ENCODE measurements at regions not wholly inside any gene's neighbourhood (a gene's known extent, or its start where the extent isn't known, plus 50 kb on each side); places are given as distances from the start of the nearest gene placed in this dataset.
"Not testable (repeated sequence)": the region's sequence is repeated elsewhere in the genome, so short reads cannot be mapped to it uniquely, and the experiment has no call there.

DNA sequence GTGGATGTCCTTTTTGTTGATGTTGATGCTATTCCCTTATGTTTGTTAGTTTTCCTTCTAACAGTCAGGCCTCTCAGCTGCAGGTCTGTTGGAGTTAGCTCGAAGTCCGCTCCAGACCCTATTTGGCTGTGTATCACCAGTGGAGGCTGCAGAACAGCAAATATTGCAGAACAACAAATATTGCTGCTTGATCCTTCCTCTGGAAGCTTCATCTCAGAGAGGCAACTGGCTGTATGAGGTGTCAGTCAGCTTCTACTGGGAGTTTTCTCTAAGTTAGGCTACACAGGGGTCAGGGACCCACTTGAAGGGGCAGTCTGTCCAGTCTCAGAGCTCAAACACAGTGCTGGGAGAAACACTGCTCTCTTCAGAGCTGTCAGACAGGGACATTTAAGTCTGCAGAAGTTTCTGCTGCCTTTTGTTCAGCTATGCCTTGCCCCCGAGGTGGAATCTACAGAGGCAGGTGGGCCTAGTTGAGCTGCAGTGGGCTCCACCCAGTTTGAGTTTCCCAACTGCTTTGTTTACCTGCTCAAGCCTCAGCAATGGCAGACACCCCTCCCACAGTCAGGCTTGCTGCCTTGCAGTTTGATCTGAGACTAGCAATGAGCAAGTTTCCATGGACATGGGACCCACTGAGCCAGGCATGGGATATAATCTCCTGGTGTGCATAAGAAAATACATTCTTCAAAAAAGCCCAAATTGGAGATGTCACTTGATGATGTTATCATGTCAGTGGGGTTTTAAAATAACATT, 99.5 kb downstream of the KDM5D start:
- DNase-seq (ENCODE audit: low spot score), result no peak

DNA sequence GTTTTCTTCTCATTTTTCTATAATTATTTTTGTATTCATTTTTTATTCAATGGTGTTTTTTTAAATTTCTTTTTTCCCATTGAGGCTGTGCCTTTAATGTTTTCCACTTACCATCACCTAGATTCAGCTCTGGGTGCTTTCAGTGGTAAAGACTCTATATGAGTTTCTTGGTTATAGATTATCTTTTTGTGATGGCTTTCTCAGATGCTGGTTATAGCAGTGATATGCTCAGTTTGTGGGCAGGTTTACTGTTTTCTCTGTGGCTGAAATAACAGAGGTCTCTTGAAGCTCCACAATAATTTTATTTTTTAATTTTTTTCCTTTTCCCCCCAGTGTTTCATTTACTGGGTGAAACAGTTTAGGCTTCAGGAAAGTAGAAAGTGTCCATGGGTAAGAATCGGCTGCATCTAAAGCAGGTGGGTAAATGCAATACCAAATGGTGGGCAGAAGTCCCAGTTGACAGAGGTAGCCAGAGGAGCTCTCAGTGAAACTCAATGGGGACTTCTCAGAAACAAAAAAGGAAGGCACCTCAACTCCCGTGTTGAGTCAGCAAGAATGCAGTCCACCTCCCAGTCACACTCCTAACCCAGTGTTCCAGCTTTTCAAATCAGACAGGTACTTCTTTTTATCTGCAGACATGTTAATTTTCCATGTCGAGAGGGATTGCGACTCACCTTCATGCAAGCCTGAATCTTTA, 106.7 kb downstream of the KDM5D start:
- DNase-seq (ENCODE audit: low spot score), result no peak

DNA sequence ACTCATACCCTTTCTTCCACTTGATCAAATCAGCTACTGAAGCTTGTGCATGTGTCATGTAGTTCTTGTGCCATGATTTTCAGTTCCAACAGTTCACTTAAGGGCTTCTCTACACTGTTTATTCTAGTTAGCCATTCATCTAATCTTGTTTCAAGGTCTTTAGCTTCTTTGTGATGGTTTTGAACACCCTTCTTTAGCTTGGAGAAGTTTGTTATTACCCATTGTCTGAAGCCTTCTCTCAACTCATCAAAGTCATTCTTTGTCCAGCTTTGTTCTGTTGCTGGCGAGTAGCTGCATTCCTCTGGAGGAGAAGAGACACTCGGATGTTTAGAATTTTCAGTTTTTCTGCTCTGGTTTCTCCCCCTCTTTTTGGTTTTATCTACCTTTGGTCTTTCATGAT, 115.6 kb downstream of the KDM5D start:
- DNase-seq (ENCODE audit: low spot score), result no peak

DNA sequence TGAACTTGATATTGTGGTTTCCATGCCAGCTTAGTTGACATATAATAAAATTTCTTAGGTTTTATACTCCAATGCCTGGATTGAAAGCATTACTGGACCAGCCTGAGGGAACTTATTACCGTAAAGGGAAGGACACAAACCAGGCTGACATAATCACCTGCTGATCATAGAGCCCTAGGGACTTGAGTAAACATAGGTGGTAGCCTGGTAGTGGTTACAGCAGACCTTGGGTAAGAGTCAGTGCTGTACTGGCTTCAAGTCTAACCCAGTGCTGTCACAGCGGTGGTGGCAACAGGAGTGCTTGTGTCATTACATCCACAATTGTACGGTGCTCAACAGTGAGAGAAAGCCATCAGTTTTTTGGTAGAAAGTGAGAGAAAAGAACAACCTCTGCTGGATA, 122.1 kb downstream of the KDM5D start:
- no peak for DNase-seq (ENCODE audit: low spot score)

DNA sequence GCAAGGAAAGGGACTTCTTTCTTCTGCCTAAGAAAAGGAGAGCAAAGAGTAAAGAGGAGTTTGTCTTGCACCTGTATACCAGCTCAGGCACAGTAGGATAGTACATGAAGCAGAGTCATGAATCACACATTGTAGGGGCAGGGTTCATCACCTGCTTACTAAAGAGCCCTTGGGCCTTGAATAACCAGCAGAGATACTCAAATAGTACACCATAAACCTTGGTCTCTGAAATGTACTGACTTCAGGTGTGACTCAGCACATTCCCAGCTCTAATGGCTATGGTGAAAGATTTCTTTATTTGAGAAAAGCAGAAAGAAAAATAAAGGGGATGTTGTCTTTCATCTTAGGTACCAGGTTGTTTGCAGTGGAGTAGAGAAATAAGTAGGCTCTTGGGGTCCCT, 122.8 kb downstream of the KDM5D start:
- DNase-seq (ENCODE audit: low spot score), result no peak

DNA sequence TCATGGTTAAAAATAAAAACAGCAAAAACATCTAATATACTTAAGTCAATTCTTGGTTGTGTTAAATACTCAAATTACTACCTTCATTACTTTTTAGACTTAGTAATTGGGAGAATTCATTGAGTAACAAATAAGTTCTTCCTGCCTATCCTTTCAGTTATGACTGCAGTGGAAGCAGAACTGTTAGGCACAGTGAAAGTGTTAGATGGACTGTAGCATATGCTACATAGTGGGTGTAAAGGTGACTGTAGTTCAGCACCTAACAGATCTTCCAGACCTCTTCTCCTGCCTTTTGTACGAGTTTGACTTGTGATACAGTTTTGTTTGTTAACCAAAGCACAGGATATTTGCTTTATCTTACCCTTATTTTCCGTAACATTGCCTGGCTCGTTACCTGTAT, 143.4 kb downstream of the KDM5D start:
- DNase-seq (ENCODE audit: low spot score), result no peak

DNA sequence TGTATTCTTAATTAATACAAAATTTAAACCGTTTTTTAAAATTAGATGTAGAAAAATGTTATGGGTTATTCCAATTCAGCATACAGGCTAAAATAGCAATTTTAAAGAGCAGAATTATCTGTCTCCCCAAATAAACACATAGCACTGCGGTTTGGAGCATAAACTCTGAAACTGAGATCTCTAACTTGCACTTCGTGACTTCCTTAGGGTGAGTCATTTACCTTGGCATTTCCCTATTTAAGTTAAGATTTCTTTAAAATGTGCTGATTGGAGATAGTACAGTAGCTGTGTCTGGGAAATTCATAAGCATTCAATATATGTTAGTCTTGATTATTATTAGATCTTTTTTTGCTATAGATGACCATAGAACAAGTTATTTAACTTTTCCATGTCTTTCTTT, 143.8 kb downstream of the KDM5D start:
- no peak for DNase-seq (ENCODE audit: low spot score)

DNA sequence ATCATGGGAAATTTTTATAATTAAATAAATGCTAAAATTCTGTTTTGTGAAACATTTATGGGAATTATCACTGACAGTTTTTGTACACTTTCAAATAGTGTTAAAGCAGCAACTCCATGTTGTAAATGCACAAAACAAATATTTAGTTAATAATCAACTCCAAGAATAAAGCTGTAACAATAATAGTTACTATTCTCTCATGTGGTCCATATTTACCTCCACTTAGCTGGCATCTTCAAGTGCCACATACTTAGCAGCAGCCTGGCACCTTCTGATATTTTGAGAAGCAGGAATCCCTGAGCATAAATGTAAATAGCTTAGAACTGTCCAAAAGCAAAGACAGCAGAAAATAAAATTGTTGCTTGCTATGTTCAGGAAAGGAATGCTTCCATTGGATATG, 154.3 kb downstream of the KDM5D start:
- no peak for DNase-seq (ENCODE audit: low spot score)

DNA sequence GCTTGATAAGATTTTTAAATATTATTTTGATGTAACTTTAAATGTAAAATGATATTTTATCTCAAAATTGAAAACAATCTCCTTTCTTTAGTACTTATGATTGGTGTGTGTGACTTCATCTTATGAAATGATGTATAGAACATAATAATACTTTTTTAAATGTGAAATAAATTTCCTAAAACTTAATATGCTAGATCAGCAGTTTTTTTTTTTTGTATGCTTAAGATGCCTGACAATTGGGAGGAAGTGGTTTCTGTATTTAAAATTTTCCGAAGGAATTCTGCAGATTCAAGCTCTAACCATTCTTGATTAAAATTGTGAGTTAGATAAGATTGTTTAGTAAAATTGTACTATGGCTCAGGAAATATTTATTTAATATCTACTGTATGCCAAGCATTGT, 154.9 kb downstream of the KDM5D start:
- no peak for DNase-seq (ENCODE audit: low spot score)

DNA sequence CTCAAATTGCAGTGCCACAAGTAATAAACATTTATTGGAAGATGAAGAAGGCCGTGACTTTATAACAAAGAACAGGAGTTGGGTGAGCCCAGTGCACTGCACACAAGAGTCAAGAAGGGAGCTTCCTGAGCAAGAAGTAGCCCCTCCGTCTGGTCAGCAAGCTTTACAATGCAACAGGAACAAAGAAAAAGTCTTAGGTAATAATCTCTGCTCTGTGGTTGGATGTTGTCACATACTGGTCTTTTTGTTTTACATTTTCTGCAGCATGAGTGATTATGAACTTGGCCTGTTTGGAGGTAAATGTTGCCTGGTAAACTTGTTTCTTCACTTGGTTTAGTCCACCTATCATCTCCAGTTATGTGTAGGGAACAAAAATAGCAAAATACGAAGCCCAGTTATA, 157.2 kb downstream of the KDM5D start:
- DNase-seq (ENCODE audit: low spot score), result no peak

DNA sequence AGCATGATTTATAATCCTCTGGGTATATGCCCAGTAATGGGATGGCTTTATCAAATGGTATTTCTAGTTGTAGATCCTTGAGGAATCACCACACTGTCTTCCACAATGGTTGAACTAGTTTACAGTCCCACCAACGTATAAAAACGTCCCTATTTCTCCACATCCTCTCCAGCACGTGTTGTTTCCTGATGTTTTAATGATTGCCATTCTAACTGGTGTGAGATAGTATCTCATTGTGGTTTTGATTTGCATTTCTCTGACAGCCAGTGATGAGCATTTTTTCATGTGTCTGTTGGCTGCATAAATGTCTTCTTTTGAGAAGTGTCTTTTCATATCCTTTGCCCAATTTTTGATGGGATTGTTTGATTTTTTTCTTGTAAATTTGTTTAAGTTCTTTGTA, 163.5 kb downstream of the KDM5D start:
- not testable (repeated sequence) for DNase-seq (ENCODE audit: low spot score)

DNA sequence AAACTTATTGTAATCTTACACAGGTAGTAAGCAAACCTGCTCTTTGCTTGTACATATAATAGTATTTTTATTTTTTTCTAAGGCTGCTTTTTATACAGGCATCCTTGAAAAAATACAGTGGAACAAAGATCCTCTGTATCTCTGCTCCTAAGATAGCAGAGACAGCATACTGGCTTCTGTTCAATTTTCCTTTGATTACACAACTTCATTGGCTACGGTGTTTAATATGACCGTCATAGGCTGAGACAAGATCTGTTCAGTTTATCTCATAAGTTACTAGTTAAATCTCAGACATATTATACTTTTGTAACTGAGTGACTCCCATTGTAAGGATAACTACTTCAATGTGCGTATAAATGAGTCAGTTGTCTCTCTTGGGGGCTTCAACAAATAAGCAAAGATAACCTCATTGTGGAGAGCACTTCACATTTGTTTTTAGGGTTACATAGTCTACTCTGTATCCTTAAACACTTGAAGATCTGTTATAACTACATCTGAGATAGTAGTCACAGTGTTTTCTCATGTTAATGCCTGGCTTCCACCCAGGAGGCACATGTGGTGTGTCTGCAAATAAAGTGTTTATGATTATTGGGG, 166.1 kb downstream of the KDM5D start:
- no peak for DNase-seq (ENCODE audit: low spot score)

DNA sequence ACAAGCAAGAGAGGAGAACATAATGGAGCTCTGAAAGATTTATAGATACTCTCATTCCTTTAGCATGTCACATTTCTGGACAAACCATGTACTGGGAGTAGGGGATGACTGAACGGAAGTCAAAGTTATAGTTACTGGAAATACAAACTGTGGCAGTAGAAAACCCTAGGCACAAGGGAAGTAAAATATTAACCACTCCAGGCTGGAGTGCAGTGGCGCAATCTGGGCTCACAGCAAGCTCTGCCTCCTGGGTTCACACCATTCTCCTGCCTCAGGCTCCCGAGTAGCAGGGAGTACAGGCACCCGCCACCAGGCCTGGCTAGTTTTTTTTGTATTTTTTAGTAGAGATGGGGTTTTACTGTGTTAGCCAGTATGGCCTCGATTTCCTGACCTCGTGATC, 167.3 kb downstream of the KDM5D start:
- DNase-seq (ENCODE audit: low spot score), result no peak

DNA sequence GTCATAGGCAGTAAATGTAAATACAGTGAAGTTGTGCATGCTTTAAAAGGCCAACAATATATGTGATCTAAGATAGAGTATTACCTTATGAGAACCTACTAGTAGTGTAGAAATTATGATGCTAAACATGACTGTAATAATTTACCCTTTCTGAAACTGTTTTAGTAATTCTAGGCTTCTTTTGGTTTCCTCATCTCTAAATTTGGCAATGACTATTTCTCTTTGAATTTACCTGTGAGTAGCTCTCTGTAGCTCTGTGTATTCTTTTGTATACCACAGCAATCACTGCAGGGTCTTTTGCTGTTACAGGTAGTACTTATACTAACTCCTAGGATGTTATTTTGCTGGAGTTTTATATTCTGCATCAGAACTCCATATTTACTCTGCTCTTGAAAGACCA, 169.6 kb downstream of the KDM5D start:
- DNase-seq (ENCODE audit: low spot score), result no peak

DNA sequence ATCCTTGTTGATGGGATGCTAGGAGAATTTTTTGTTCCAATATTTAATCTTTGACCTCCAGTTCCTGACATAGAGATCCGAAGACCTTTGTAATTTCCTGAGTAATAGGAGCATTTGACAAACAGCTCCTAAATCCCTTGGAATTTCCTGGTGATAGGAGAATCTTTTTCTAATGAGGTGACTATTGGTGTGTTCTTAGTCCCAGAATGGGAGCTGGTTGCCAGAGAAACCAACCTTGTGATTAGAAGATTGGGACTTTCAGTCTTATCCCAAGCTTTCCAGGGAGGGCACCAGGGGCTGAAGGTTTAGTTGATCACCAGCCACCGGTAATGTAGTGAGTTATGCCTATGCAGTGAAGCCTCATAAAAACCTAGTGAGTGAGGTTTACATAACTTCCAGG, 170.9 kb downstream of the KDM5D start:
- DNase-seq (ENCODE audit: low spot score), result no peak

DNA sequence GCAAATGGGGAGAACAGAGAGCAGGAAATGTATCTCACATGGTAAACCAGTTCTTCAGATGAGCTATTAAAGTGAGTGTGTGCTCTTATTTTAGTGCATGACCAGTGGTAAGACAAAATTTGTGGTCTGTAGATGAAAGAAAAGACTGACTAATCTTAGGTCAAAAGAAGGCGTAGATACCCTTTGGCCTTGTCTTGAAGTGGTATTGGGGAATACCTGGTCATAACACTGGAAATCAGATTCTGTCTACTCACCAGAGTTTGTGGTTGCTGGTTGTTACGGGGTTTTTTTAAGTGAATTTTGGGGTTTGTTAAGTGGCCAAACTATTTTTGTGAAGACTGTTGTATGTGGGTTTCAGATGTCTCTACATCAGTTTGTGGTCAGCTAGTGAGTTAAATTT, 173.5 kb downstream of the KDM5D start:
- no peak for DNase-seq (ENCODE audit: low spot score)

DNA sequence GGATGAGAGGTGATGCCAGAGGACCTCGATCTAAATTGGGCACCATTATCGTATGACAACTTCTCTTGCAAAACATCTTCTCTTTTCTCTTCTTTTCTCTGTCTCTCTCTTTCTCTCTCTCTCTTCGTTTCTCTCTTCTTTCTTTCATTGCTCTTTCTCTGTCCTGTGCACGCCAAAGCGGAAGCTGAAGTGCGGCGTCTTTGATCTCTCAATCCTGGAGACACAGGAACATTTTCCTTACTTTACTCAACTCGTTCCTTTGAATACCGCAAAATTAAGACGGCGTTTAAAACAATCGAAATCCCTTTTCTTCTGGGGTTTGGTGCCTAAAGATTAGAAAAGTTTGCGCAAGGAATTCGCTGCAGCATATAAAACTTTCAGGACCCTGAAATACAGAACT, 176.6 kb downstream of the KDM5D start:
- DNase-seq (ENCODE audit: low spot score), result peak; percentile 20

DNA sequence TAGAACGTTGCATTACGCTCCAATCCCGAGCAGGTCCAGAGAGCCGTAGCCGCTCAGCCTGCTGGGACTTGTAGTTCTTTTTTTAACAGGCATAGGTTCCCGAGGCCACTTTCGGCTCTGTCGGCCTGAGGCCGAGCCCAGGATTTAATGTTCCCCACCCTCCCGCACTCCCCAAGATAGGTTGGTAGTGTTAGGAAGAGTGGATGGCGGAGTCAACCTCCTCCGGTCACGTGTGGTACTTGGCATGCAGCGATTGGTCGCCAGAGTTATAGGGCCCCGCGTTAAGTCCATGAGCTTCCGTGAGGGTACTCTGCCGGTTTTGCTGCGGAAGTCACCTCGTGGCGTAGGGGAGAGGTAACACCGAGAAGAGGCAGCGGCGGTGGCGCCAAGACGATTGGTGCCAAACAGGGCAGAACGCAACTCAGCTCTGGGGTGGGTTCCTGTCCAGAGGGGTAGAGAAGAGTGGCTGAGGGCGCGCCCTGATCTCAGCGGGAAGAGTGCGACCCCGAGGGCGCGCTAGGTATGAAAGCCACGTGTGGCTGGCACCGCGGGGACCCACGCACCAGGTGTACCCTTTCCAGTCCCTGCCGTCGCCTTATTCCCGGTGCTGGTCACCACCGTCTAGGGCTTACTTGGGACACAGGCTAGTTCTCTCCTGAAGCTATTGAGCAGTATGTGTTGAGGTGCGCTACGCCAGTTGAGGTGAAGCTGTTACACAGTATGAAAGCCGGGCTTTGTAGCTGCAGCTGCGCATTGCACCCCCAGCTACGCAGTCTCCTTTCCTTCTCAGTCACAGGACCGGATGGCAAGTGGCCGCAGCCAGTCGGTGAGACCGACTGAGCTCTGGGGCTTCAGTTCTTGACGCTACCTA, 177.2 kb downstream of the KDM5D start:
- peak; percentile 87 for DNase-seq (ENCODE audit: low spot score)

DNA sequence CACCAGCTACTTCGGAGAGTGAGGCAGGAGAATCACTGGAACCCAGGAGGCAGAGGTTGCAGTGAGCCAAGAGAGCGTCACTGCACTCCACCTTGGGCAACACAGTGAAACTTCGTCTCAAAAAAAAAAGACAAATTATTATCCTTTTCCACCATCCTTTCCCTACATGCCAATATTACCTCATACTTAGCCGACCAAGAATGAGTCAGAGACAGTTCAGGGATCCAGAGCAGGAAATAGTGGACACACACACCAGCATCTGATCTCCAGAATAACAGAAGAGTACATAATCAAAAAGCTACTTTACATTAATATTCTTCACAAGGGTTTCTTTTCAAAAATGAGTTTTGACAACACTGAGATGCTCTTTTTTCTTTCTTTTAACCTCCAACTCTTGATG, 185.4 kb downstream of the KDM5D start:
- DNase-seq (ENCODE audit: low spot score), result no peak

DNA sequence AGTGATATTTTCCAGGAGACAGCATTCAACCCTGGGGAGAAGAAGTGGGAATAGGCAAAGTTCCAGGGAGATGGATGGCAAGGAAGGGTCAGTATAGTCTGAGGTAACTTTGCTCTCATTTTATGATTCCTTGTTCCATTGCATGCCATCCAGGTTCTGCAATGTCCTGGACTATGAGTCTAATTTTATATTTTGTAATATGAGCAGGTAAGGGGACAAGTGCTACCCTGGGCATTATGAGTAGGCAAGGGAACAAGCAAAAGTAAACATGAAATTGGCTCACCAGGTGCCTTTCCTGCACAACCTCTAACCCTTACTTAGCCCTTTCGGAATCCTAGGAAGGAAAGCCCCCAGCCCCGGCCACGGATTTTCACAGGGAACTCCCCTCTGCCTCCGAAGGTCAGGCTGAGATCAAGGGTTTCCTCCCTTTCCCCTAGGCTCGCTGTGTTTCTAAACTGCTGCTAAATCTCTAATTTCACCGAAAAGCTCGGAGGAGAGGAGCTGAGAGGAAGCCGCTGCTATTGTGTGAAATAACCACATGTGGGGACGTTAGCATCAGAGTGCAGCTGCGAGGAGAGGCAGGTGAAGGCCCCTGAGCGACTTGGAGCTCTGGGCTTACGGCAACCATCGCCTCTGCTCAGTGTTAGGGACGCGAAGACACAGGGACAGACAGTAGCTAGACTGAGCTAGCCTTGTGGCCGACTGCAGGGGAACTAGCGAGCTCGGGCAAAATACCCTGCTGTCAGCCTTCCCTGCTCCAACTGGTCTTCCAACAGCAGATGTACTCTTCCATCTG, 194.7 kb downstream of the KDM5D start:
- no peak for DNase-seq (ENCODE audit: low spot score)

DNA sequence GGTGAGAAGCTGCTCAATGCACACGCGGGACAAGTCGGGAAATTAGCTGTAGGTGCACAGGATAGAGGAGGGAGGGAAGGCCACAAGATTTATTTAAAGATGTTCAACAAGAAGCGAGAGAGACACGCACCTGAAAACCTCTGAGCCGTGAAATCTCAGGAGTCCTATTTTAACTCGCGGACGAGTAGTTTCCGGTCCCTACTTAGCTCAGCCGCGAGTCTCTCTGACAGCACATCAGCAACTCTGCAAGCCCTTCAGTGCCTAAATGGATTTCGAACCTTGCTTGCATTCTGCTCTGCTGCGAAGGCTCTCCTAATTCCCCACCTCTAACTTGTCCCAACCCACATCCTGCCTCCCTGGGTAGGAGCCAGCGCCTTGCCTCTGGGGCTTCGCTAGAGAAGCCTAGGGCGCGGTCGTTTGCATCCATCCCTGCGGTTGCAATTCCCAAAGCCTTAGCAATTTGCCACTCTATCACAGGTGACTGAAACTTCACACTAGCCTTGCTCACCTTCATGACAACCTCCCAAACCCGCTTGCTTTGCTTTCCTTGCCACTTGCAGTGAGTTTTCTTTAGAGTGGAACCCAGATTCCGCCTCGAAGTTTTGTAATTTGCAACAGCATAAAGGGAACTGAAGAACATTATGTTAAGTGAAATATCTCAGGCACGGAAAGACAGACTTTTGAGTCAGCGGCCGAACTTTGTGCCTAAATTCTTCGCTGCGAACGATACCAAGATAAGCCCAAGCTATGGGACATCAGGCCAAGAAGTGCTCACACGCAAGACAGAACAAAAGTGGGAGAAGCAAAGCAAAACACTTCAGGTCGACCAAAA, 202.8 kb downstream of the KDM5D start:
- DNase-seq (ENCODE audit: low spot score), result no peak

Data from globus pallidus (tissue), 1 donor.